ENCODE measurements at regions not wholly inside any gene's neighbourhood (a gene's known extent, or its start where the extent isn't known, plus 50 kb on each side); places are given as distances from the start of the nearest gene placed in this dataset.

DNA sequence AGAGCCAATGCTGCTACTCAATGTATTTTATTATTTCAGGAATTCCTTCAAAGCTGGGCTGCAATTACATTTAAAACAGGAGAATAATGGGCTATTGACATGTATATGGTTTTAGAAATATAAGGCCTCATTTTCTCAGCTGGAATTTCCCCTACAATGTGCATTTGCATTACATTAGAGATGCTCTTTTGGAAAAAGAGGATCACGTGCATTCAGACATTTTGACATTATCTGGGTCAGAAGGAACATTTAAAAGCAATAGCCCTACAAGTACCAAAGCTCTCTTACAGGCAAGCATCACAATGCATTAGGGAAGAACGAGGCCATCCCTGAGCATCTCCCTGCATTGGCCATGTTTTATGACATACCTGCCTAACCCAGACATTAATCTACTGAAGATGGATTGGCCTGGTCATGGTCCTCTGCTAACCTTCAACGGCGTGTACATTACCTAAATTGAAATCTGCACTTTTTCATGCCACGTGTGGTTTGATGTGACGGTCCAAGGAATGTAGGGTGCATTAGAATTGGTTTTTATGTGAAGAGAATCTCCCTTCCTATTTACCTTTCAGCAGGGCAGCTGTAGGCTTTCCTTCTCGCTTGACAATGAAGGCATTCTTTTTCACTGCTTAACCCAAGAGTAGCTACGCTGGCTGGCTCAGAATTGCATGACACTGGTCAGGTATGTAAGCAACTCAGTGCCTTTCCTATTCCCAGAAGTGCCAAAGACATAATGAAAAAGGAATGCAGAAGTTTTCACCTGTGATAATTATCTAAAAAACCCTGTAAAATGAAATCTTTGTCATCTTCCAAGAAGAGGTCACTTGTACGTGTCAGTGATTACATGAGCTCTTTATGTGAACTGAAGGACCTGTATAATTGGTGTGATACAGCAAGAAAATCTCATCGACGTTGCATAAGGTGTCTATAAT, 212.3 kb upstream of the MPDZ start:
- TF ChIP-seq, protein P1, sequence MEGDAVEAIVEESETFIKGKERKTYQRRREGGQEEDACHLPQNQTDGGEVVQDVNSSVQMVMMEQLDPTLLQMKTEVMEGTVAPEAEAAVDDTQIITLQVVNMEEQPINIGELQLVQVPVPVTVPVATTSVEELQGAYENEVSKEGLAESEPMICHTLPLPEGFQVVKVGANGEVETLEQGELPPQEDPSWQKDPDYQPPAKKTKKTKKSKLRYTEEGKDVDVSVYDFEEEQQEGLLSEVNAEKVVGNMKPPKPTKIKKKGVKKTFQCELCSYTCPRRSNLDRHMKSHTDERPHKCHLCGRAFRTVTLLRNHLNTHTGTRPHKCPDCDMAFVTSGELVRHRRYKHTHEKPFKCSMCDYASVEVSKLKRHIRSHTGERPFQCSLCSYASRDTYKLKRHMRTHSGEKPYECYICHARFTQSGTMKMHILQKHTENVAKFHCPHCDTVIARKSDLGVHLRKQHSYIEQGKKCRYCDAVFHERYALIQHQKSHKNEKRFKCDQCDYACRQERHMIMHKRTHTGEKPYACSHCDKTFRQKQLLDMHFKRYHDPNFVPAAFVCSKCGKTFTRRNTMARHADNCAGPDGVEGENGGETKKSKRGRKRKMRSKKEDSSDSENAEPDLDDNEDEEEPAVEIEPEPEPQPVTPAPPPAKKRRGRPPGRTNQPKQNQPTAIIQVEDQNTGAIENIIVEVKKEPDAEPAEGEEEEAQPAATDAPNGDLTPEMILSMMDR (IDR thresholded peaks at IDR 0.05), result no peak
- TF ChIP-seq POLR2A (IDR thresholded peaks at IDR 0.05), result no peak

Measured in sigmoid colon (tissue), 3 donors.